ENCODE measurements at regions not wholly inside any gene's neighbourhood (a gene's known extent, or its start where the extent isn't known, plus 50 kb on each side); places are given as distances from the start of the nearest gene placed in this dataset.

GRCh38 chr5:167052791-167053190 is 1238.7 kb upstream of the WWC1 start:
- no peak for ATAC-seq (ENCODE audit: low read depth)
- no peaks in the 10 kb centered on the region for H3K36me3 ChIP-seq (ENCODE audit: low read depth)
- no peak for DNase-seq (ENCODE audit: low spot score)
- no peak overlapping the region for H3K27ac ChIP-seq (ENCODE audit: poor library complexity, severe bottlenecking)
- H3K4me1 ChIP-seq (ENCODE audit: insufficient read depth, poor library complexity, severe bottlenecking): no peaks in the 10 kb centered on the region
- H3K9me3 ChIP-seq (ENCODE audit: severe bottlenecking): no peaks in the 10 kb centered on the region
- peaks cover 14% of the 10 kb centered on the region for H3K27me3 ChIP-seq (ENCODE audit: insufficient read depth, poor library complexity, severe bottlenecking)
- H3K4me3 ChIP-seq (ENCODE audit: severe bottlenecking): no peak overlapping the region
- no peak for TF ChIP-seq CTCF (IDR thresholded peaks at IDR 0.05; ENCODE audit: poor library complexity, severe bottlenecking)

DNA sequence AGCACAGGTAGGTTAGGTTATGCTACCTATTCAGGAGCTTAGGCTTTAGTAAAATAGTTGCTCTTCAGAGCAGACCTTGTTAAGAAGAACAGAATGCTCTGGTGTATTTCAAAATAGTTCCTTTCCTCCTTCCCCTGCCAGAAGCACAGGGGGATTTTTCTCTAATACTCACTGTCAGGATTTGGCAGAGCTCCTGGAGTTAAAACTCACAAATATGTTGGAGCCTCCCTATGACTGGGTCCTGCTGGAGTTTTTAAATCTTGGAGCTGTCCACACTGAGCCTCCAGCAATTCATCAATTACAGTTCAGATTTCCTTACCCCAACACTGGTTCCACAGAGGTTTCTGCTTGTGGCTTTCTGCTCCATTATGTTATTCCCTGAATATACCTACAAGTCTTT is 1233.8 kb upstream of the WWC1 start:
- H3K9me3 ChIP-seq (ENCODE audit: severe bottlenecking): no peaks in the 10 kb centered on the region
- H3K4me1 ChIP-seq (ENCODE audit: insufficient read depth, poor library complexity, severe bottlenecking): no peaks in the 10 kb centered on the region
- H3K36me3 ChIP-seq (ENCODE audit: low read depth): no peaks in the 10 kb centered on the region
- peaks cover 9% of the 10 kb centered on the region for H3K27me3 ChIP-seq (ENCODE audit: insufficient read depth, poor library complexity, severe bottlenecking)
- H3K27ac ChIP-seq (ENCODE audit: poor library complexity, severe bottlenecking): no peak overlapping the region
- TF ChIP-seq CTCF (IDR thresholded peaks at IDR 0.05; ENCODE audit: poor library complexity, severe bottlenecking): no peak
- no peak for DNase-seq (ENCODE audit: low spot score)
- ATAC-seq (ENCODE audit: low read depth): no peak
- no peak overlapping the region for H3K4me3 ChIP-seq (ENCODE audit: severe bottlenecking)

DNA sequence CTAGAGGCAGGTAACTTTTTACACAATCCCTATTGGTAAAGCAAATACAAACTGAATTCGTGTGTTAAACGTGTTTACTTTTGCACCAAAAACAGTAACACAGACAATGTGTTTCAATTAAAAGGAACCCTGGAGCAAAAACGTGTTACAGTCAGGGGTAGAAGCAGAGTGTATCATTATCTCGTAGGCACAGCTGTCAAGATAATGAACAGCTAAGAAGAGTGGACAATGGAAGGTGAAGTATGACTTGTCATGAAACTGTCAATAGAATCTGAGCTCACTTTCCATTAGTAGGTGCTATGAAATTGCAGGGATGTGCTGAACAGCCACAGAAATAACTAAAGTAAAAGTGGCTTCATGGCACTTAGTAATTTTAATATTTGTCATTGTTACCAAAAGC is 1229.8 kb upstream of the WWC1 start:
- Histone ChIP-seq H3K27ac (ENCODE audit: poor library complexity, severe bottlenecking) (no peak overlapping the region), H3K9me3 (ENCODE audit: severe bottlenecking) (no peaks in the 10 kb centered on the region), H3K4me1 (ENCODE audit: insufficient read depth, poor library complexity, severe bottlenecking) (no peaks in the 10 kb centered on the region), H3K4me3 (ENCODE audit: severe bottlenecking) (no peak overlapping the region), H3K36me3 (ENCODE audit: low read depth) (no peaks in the 10 kb centered on the region), H3K27me3 (ENCODE audit: insufficient read depth, poor library complexity, severe bottlenecking) (peaks cover 12% of the 10 kb centered on the region)
- DNase-seq (ENCODE audit: low spot score): no peak
- no peak for TF ChIP-seq CTCF (IDR thresholded peaks at IDR 0.05; ENCODE audit: poor library complexity, severe bottlenecking)
- no peak for ATAC-seq (ENCODE audit: low read depth)

DNA sequence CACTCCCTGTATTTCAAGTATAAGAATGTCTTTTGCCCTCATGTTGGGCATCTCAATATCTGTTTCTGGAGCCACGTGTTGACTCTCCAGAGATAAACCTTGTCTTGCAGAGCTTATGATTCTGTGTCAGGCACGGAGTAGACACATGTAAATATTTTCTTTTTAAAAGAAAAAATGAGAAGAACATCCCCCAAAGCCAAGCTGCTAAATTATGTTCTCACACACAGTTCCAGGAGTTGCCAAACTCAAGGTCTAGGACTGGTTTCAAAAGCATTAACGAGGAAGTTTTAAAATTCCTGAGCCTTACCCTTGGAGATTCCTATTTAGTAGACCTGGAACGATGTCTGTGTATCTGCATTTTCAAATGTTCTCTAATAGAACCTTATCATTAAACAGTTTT is 1228.3 kb upstream of the WWC1 start:
- Histone ChIP-seq H3K36me3 (ENCODE audit: low read depth) (no peaks in the 10 kb centered on the region), H3K27me3 (ENCODE audit: insufficient read depth, poor library complexity, severe bottlenecking) (peaks cover 21% of the 10 kb centered on the region), H3K27ac (ENCODE audit: poor library complexity, severe bottlenecking) (no peak overlapping the region)

GRCh38 chr5:167063788-167064187 is 1227.7 kb upstream of the WWC1 start:
- DNase-seq (ENCODE audit: low spot score) (no peak), ATAC-seq (ENCODE audit: low read depth) (no peak)
- Histone ChIP-seq H3K27me3 (ENCODE audit: insufficient read depth, poor library complexity, severe bottlenecking) (peaks cover 22% of the 10 kb centered on the region), H3K27ac (ENCODE audit: poor library complexity, severe bottlenecking) (no peak overlapping the region), H3K4me3 (ENCODE audit: severe bottlenecking) (no peak overlapping the region), H3K4me1 (ENCODE audit: insufficient read depth, poor library complexity, severe bottlenecking) (no peaks in the 10 kb centered on the region), H3K9me3 (ENCODE audit: severe bottlenecking) (no peaks in the 10 kb centered on the region), H3K36me3 (ENCODE audit: low read depth) (no peaks in the 10 kb centered on the region)
- no peak for TF ChIP-seq CTCF (IDR thresholded peaks at IDR 0.05; ENCODE audit: poor library complexity, severe bottlenecking)

More for the DNA sequence above, 1228.3 kb upstream of the WWC1 start:
- H3K4me3 ChIP-seq (ENCODE audit: severe bottlenecking): no peak overlapping the region
- no peak for DNase-seq (ENCODE audit: low spot score)
- no peak for ATAC-seq (ENCODE audit: low read depth)
- no peaks in the 10 kb centered on the region for H3K9me3 ChIP-seq (ENCODE audit: severe bottlenecking)
- TF ChIP-seq CTCF (IDR thresholded peaks at IDR 0.05; ENCODE audit: poor library complexity, severe bottlenecking): no peak
- H3K4me1 ChIP-seq (ENCODE audit: insufficient read depth, poor library complexity, severe bottlenecking): no peaks in the 10 kb centered on the region
